ENCODE measurements at regions not wholly inside any gene's neighbourhood (a gene's known extent, or its start where the extent isn't known, plus 50 kb on each side); places are given as distances from the start of the nearest gene placed in this dataset.

DNA sequence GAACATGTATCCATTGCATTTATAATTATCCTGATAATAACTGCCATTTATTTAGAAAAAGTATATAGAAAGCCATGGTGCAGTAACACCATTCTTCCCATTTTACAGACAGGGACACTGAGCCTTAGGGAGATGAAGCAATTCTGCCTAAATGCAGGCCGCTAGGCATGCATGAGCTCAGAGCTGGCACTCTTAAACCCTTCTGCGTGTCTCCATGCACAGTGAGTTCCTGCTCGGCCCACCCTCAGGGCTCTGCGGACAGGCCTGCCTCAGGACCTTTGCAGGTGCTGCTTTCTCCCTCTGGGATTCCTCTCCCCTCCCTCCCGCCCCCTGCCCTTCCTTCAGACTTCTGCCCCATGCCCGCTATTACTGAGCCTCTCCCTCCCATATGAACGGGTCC is 54.3 kb upstream of the WSB1 start:
- TF ChIP-seq CTCF (IDR thresholded peaks at IDR 0.05) (no peak), POLR2A (IDR thresholded peaks at IDR 0.05) (no peak)

Data from ovary (tissue), 3 donors.